Esophagus muscularis mucosa (tissue), 4 donors: ENCODE measurements at regions not wholly inside any gene's neighbourhood (a gene's known extent, or its start where the extent isn't known, plus 50 kb on each side); places are given as distances from the start of the nearest gene placed in this dataset.

Source experiments
- DNase-seq: peaks from one replicate; pipeline ENCODE4 v3.0.0-alpha.2; 2017; ENCODE audit errors: extremely low spot score
- H3K27ac ChIP-seq, 4 donors: fragments of 200-600 bp; sonication (generic); replicated peaks in 1 of 4; 1 replicate in 3 of 4; 2 replicates in 1 of 4; pipeline ENCODE4 v1.5.1; 2016 to 2019; ENCODE audit warnings: mild to moderate bottlenecking in 1 of 4
- H3K27me3 ChIP-seq, 4 donors: fragments of 200-600 bp; sonication (generic); one replicate each; pipeline versions ENCODE4 v1.5.1 to v1.6.0; 2016 to 2019
- H3K36me3 ChIP-seq, 4 donors: fragments of 200-600 bp; sonication (generic); one replicate each; pipeline ENCODE4 v1.5.1; 2016 to 2019
- H3K4me1 ChIP-seq, 4 donors: fragments of 200-600 bp; sonication (generic); one replicate each; pipeline ENCODE4 v1.5.1; 2016 to 2019
- H3K4me3 ChIP-seq, 4 donors: fragments of 200-600 bp; sonication (generic); 1 replicate in 2 of 4; 2 replicates in 2 of 4; pipeline ENCODE4 v1.5.1; 2016 to 2019; ENCODE audit warnings: mild to moderate bottlenecking in 4 of 4, moderate library complexity in 1 of 4
- H3K9me3 ChIP-seq, 4 donors: fragments of 200-600 bp; sonication (generic); 1 replicate in 3 of 4; 2 replicates in 1 of 4; pipeline ENCODE4 v1.5.1; 2016 to 2019
- EP300 ChIP-seq: sonication (generic); formaldehyde crosslinking; IDR thresholded peaks from one replicate; pipeline ENCODE4 v1.6.1; 2017; ENCODE audit warnings: antibody characterized with exemption
- POLR2A ChIP-seq: fragments of 450-650 bp; IDR thresholded peaks from one replicate; pipeline ENCODE4 v1.6.1; 2017; ENCODE audit warnings: antibody characterized with exemption, moderate library complexity, mild to moderate bottlenecking, low read depth
- POLR2AphosphoS5 ChIP-seq, 2 donors: sonication (generic); formaldehyde crosslinking; IDR thresholded peaks; one replicate each; pipeline ENCODE4 v1.6.1; 2017; ENCODE audit warnings: antibody characterized with exemption in 2 of 2
- WGBS: methylation state at CpG from one replicate; pipeline ENCODE4 v1.1.5; 2018; 5-methylcytosine and 5-hydroxymethylcytosine counted together
- intact Hi-C: fragments of 100-400 bp; cut with DNase I; formaldehyde crosslinking; loops from one replicate; pipeline ENCODE4 v1.15.1; 2023
- TF ChIP-seq, protein P1 (sequence below), 3 experiments: fragments of 200-600 bp in 2 of 3; fragments of 450-650 bp in 1 of 3; sonication (generic) in 2 of 3; IDR thresholded peaks; one replicate each; pipeline ENCODE4 v1.5.1; 2017 to 2019; ENCODE audit warnings: antibody characterized with exemption in 3 of 3, mild to moderate bottlenecking in 2 of 3, moderate library complexity in 1 of 3

DNA sequence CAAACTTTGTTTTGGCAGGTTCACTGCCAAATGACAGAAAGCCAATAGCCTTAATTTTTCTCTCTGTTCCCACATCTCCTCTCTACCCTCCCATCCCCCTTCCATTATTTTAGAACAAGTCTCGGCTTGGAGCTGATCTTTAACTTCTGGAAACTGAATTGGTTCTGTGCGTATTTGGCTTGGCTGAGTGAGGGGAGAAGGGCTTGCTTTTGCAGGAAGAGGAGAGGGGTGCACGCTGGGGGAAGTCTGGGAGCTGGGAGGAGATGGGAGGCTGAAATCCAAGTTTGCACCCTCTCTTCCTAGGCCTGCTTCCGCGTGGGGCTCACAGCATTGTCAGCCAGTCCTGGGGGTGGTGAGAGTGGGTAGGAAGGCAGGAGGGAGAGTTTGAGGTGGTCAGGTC, 176.1 kb upstream of the SPRED2 start:
- Histone ChIP-seq H3K9me3 (no peaks in the 10 kb centered on the region), H3K4me3 (no peak overlapping the region), H3K27me3 (no peaks in the 10 kb centered on the region), H3K36me3 (no peaks in the 10 kb centered on the region), H3K4me1 (peaks cover 0 to 19% (median 13%) of the 10 kb centered on the region in 4 donors), H3K27ac (no peak overlapping the region)
- intact Hi-C loops = no loop called here
- TF ChIP-seq, protein P1, sequence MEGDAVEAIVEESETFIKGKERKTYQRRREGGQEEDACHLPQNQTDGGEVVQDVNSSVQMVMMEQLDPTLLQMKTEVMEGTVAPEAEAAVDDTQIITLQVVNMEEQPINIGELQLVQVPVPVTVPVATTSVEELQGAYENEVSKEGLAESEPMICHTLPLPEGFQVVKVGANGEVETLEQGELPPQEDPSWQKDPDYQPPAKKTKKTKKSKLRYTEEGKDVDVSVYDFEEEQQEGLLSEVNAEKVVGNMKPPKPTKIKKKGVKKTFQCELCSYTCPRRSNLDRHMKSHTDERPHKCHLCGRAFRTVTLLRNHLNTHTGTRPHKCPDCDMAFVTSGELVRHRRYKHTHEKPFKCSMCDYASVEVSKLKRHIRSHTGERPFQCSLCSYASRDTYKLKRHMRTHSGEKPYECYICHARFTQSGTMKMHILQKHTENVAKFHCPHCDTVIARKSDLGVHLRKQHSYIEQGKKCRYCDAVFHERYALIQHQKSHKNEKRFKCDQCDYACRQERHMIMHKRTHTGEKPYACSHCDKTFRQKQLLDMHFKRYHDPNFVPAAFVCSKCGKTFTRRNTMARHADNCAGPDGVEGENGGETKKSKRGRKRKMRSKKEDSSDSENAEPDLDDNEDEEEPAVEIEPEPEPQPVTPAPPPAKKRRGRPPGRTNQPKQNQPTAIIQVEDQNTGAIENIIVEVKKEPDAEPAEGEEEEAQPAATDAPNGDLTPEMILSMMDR (IDR thresholded peaks at IDR 0.05) = no peak
- TF ChIP-seq POLR2A (no peak), EP300 (no peak), POLR2AphosphoS5 (IDR thresholded peaks at IDR 0.05) (no peak)
- DNase-seq = peak; percentile 60
- 57% methylated on average over 5 of the region's 5 CpGs for WGBS

DNA sequence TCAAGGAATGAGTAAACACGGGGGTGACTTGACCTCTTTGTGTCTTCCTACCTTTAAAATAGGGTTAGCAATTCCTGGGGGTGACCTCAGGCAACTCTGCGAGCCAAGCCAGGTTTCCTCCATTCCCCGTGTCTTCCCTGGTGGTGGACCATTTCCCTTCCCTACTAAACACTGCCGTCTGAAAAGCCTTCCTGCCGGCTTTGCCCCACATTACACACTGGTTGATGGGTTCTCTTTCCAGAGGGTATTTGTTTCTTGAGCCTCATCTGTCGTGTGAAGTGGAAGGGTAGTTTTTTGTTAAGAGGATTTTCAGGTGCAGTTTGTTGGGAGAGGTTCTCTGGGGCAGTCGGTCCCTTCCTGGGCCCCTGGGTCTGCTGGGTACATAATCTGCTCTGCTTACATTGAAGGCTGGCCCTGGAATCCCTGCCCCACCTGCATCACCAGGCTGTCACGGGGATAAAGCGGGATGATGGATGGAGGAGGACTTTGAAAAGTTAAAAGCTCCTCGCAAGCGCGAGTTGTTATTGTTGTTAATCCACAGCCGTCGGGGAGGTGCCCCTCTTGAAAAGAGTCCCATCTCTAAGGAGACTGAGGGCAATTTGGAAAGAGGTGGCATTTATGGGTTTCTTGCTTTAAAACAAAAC, 175.4 kb upstream of the SPRED2 start:
- TF ChIP-seq, protein P1 (IDR thresholded peaks at IDR 0.05) = no peak
- TF ChIP-seq POLR2A (no peak), EP300 (no peak), POLR2AphosphoS5 (IDR thresholded peaks at IDR 0.05) (no peak)
- DNase-seq = peak; percentile 81
- H3K27ac ChIP-seq = no peak overlapping the region

DNA sequence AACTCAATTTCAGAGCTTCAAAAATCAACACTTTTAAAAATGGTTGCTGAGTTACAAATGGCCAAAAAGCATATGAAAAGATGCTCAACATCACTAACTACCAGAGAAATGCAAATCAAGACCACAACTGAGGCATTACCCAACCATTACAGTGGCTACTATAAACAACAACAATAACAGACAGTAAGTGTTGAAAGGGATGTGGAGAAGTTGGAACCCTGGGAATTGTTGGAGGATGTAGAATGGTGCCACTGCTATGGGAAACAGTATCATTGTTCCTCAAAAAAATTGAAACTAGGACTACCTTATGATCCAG, 173.3 kb upstream of the SPRED2 start:
- intact Hi-C loops = no loop called here
- Histone ChIP-seq H3K4me1 (peaks cover 4 to 36% (median 26%) of the 10 kb centered on the region in 4 donors), H3K27ac (no peak overlapping the region), H3K9me3 (no peaks in the 10 kb centered on the region), H3K4me3 (no peak overlapping the region), H3K27me3 (no peaks in the 10 kb centered on the region), H3K36me3 (no peaks in the 10 kb centered on the region)
- no peak for DNase-seq
- TF ChIP-seq POLR2AphosphoS5 (IDR thresholded peaks at IDR 0.05) (no peak), POLR2A (no peak), EP300 (no peak)
- TF ChIP-seq, protein P1 (IDR thresholded peaks at IDR 0.05) = no peak

More for the DNA sequence above, 175.4 kb upstream of the SPRED2 start:
- Histone ChIP-seq H3K27me3 (no peaks in the 10 kb centered on the region), H3K4me3 (no peak overlapping the region), H3K4me1 (peaks cover 3 to 25% (median 18%) of the 10 kb centered on the region in 4 donors), H3K36me3 (no peaks in the 10 kb centered on the region), H3K9me3 (no peaks in the 10 kb centered on the region)
- whole genome bisulfite sequencing = 76% methylated on average over 14 of the region's 14 CpGs
- intact Hi-C loops = no loop called here

DNA sequence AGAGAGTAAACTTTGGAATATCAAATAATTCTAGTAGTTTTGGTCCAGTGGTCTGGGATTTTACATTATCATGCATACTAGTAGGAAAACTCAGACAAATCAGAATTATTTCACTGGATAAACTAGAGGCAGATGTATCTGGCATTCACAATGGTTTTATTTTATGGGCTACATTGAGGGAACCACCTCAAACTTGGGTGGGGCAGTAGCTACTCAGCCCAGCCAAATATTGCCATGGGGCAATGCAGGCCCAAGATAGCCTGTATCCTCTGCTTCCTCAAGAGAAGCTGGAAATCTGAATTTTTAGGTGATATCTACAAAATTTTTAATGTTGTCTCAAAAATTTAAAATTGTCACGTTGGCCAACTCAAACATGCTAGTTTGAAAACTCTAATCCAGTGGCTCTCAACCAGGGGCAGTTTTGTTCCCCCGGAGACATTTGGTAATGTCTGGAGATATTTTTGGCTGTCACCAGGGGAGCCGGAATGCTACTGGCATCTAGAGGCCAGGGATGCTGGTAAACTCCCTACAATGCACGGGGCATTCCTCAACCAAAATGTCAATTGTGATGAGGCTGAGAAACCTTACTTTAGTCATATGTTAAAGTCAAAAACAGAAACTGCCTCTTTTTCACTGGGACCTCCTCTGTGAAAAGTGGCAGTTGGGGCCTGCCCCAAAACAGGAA, 172.8 kb upstream of the SPRED2 start:
- Histone ChIP-seq H3K27ac (no peak overlapping the region), H3K4me1 (peaks cover 4 to 37% (median 26%) of the 10 kb centered on the region in 4 donors), H3K9me3 (no peaks in the 10 kb centered on the region), H3K4me3 (no peak overlapping the region), H3K36me3 (no peaks in the 10 kb centered on the region), H3K27me3 (no peaks in the 10 kb centered on the region)
- TF ChIP-seq, protein P1 (IDR thresholded peaks at IDR 0.05) = no peak
- TF ChIP-seq EP300 (no peak), POLR2A (no peak), POLR2AphosphoS5 (IDR thresholded peaks at IDR 0.05) (no peak)
- DNase-seq = peak; percentile 42
- intact Hi-C loops = no loop called here
- 92% methylated on average over 4 of the region's 4 CpGs for WGBS
